ENCODE measurements at regions not wholly inside any gene's neighbourhood (a gene's known extent, or its start where the extent isn't known, plus 50 kb on each side); places are given as distances from the start of the nearest gene placed in this dataset.

GRCh38 chr3:145906301-145906700, 254.7 kb downstream of the PLOD2 start:
- TF ChIP-seq CTCF (IDR thresholded peaks at IDR 0.05), result no peak
- no peak for TF ChIP-seq POLR2A (IDR thresholded peaks at IDR 0.05)
- TF ChIP-seq EP300 (IDR thresholded peaks at IDR 0.05), result no peak

Data from tibial nerve (tissue), 4 donors.